Ascending aorta (tissue), 2 donors: ENCODE measurements at regions not wholly inside any gene's neighbourhood (a gene's known extent, or its start where the extent isn't known, plus 50 kb on each side); places are given as distances from the start of the nearest gene placed in this dataset.

ENCODE experiments used
- DNase-seq, 2 donors: peaks; one replicate each; pipeline ENCODE4 v3.0.0-alpha.2; 2019; ENCODE audit warnings: low spot score in 2 of 2
- H3K27ac ChIP-seq, 2 donors: fragments of 200-600 bp; sonication (generic); one replicate each; pipeline ENCODE4 v1.5.1; 2016 to 2017; ENCODE audit warnings: mild to moderate bottlenecking in 1 of 2
- H3K27me3 ChIP-seq: fragments of 200-600 bp; sonication (generic); one replicate; pipeline ENCODE4 v1.5.1; 2017
- H3K36me3 ChIP-seq, 2 donors: fragments of 200-600 bp; sonication (generic); one replicate each; pipeline ENCODE4 v1.5.1; 2016
- H3K4me1 ChIP-seq, 2 donors: fragments of 200-600 bp; sonication (generic); one replicate each; pipeline ENCODE4 v1.5.1; 2016 to 2017; ENCODE audit warnings: mild to moderate bottlenecking in 1 of 2
- H3K4me3 ChIP-seq, 2 donors: fragments of 200-600 bp; sonication (generic); one replicate each; pipeline ENCODE4 v1.5.1; 2016 to 2017; ENCODE audit warnings: mild to moderate bottlenecking in 1 of 2
- H3K9me3 ChIP-seq, 2 donors: fragments of 200-600 bp; sonication (generic); one replicate each; pipeline ENCODE4 v1.5.1; 2016
- intact Hi-C: fragments of 100-400 bp; cut with DNase I; formaldehyde crosslinking; loops from one replicate; pipeline ENCODE4 v1.15.1; 2023
- TF ChIP-seq, protein P1 (sequence below), 3 experiments: fragments of 200-600 bp in 2 of 3; fragments of 450-650 bp in 1 of 3; sonication (generic) in 2 of 3; IDR thresholded peaks; one replicate each; pipeline ENCODE4 v1.5.1; 2016 to 2019; ENCODE audit warnings: antibody characterized with exemption in 3 of 3, mild to moderate bottlenecking in 1 of 3, moderate library complexity in 1 of 3

DNA sequence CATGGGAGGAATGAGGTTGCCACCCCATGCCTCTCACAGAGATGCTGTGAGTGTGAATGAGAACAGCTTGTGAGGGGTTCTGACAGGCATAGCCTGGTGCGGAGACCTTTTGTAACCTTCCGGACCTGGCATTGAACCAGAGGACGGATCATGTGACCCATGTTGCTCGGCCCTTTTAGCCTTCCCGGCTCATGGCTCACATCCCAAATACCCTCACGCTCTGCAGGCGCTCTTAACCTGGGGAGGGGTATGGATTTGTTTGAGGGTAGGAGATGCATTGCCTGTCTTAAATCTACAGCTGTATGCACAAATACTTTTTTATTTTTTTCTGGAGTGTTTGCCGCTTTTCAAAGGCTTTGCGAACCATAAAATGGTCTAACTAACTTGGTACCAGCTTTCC lies 102.4 kb upstream of the CRHR1 start:
- H3K4me1 ChIP-seq = no peaks in the 10 kb centered on the region
- no peaks in the 10 kb centered on the region for H3K27me3 ChIP-seq
- TF ChIP-seq, protein P1, sequence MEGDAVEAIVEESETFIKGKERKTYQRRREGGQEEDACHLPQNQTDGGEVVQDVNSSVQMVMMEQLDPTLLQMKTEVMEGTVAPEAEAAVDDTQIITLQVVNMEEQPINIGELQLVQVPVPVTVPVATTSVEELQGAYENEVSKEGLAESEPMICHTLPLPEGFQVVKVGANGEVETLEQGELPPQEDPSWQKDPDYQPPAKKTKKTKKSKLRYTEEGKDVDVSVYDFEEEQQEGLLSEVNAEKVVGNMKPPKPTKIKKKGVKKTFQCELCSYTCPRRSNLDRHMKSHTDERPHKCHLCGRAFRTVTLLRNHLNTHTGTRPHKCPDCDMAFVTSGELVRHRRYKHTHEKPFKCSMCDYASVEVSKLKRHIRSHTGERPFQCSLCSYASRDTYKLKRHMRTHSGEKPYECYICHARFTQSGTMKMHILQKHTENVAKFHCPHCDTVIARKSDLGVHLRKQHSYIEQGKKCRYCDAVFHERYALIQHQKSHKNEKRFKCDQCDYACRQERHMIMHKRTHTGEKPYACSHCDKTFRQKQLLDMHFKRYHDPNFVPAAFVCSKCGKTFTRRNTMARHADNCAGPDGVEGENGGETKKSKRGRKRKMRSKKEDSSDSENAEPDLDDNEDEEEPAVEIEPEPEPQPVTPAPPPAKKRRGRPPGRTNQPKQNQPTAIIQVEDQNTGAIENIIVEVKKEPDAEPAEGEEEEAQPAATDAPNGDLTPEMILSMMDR (IDR thresholded peaks at IDR 0.05) = no peak
- intact Hi-C loops = no loop called here
- DNase-seq = no peak
- H3K9me3 ChIP-seq = no peaks in the 10 kb centered on the region
- no peak overlapping the region for H3K4me3 ChIP-seq
- no peak overlapping the region for H3K27ac ChIP-seq
- H3K36me3 ChIP-seq = no peaks in the 10 kb centered on the region

DNA sequence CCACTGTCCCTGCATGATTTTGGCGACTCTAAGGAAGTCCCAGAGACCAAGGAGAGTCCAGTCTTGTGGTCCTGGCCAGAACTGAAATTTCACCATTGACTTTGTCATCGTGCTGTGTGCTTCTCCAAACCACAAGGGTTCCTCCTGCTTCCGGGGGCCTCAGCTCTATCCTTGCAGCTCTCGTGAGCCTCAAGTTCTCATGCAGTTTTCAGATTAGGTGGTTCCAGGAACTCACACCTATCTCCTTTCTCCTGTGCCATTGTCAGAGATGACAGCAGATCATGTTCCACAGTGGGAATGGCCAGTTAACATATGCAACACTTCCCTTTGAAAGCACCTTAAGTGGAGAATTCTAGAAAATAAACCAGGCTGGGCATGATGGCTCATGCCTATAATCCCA lies 97.9 kb upstream of the CRHR1 start:
- H3K36me3 ChIP-seq = no peaks in the 10 kb centered on the region
- no peak overlapping the region for H3K4me3 ChIP-seq
- H3K9me3 ChIP-seq = no peaks in the 10 kb centered on the region
- DNase-seq = no peak
- no peaks in the 10 kb centered on the region for H3K27me3 ChIP-seq
- TF ChIP-seq, protein P1 (IDR thresholded peaks at IDR 0.05) = no peak
- H3K27ac ChIP-seq = no peak overlapping the region
- no peaks in the 10 kb centered on the region for H3K4me1 ChIP-seq
- intact Hi-C loops = no loop called here

DNA sequence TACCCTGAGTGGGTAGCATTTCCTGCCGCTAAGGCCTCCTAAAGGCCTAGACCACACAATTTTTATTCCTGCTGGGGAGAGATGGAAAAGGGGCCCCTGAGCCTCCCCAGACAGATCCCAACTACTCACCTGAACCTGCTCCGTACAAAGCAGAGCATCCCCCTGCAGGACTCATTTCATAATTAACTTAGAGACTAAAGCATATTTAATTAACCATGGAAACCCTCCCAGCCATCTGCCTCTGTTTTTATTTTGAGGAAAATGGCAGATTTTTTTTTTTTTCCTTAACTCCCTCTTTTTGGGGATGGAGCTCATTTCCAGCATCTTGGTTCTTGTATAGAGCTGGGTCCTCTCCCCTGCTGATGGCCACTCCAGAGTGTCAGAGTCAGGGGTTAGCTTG lies 96.5 kb upstream of the CRHR1 start:
- Histone ChIP-seq H3K4me1 (no peaks in the 10 kb centered on the region), H3K27me3 (no peaks in the 10 kb centered on the region), H3K9me3 (no peaks in the 10 kb centered on the region), H3K27ac (no peak overlapping the region), H3K36me3 (no peaks in the 10 kb centered on the region), H3K4me3 (no peak overlapping the region)
- no peak for DNase-seq
- TF ChIP-seq, protein P1 (IDR thresholded peaks at IDR 0.05) = no peak
- intact Hi-C loops = no loop called here

DNA sequence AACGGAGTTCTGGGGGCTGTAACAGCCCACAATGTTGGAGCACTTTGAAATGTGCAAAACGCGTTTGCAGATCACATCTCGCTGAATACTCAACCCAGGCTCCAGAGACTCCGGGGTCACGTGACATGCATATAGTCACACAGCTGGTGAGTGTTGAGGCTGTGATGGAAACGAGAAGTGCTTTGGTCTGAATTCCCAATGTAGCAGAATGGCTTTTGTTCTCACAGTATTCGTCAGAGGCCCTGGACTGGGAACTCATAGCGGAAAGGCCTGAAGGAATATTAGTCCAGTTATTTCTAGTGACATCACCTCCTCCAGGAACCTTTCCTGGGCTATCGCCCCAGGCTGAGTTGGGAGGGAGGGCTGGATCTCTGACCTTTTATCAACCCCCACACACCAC lies 95.8 kb upstream of the CRHR1 start:
- Histone ChIP-seq H3K9me3 (no peaks in the 10 kb centered on the region), H3K27me3 (no peaks in the 10 kb centered on the region), H3K36me3 (no peaks in the 10 kb centered on the region), H3K4me3 (no peak overlapping the region), H3K4me1 (no peaks in the 10 kb centered on the region), H3K27ac (no peak overlapping the region)
- intact Hi-C loops = no loop called here
- TF ChIP-seq, protein P1 (IDR thresholded peaks at IDR 0.05) = no peak
- DNase-seq = no peak

DNA sequence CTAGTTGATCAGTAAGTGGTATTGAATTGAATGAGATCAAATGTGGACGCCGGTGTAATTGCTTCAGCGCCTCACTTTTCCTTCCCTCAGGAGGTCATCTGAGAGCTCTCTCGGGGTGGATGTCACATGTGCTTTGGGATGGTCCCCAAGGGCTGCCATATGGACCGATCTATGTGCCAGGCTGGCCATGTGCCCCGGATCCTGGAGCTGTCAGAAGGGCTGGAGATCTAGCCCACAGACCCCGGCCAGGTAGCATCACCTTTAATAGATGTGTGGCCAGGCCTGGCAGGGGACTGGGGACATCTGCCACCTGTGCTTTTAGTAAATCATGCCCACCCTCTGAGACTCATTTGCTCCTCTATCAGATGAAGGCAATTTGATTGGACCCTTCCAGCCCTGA lies 95.3 kb upstream of the CRHR1 start:
- intact Hi-C loops = no loop called here
- Histone ChIP-seq H3K4me3 (no peak overlapping the region), H3K4me1 (no peaks in the 10 kb centered on the region), H3K27ac (no peak overlapping the region), H3K27me3 (no peaks in the 10 kb centered on the region), H3K36me3 (no peaks in the 10 kb centered on the region), H3K9me3 (no peaks in the 10 kb centered on the region)
- TF ChIP-seq, protein P1 (IDR thresholded peaks at IDR 0.05) = no peak
- no peak for DNase-seq

DNA sequence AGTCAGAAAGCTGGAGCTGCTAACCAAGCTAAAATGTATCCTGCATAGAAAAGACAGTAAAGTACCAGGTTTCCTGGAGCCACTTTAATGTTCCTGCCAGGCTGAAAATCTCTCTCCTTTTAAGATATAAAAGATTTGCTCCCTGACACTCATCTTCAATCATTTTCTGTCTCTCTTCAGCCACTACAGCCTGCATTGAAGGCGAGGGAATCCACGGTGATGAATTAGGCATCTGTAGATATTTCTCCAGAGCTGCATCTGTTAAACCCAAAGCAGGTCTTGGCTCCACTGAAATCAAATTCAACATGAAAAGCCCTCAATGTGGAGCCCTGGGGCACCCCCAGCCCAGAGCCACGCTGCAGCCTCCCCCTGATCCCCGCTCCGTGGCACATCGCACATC lies 94.7 kb upstream of the CRHR1 start:
- intact Hi-C loops = no loop called here

More for the DNA sequence above, 94.7 kb upstream of the CRHR1 start:
- no peaks in the 10 kb centered on the region for H3K27me3 ChIP-seq
- no peaks in the 10 kb centered on the region for H3K4me1 ChIP-seq
- TF ChIP-seq, protein P1 (IDR thresholded peaks at IDR 0.05) = no peak
- no peak overlapping the region for H3K27ac ChIP-seq
- no peaks in the 10 kb centered on the region for H3K9me3 ChIP-seq
- DNase-seq = no peak
- no peak overlapping the region for H3K4me3 ChIP-seq
- no peaks in the 10 kb centered on the region for H3K36me3 ChIP-seq
